A673 (cell line): ENCODE measurements at regions not wholly inside any gene's neighbourhood (a gene's known extent, or its start where the extent isn't known, plus 50 kb on each side); places are given as distances from the start of the nearest gene placed in this dataset.

Experiments
- CTCF ChIP-seq: fragments of 300-800, 200-600 bp; sonication (generic); conservative IDR thresholded peaks from 2 replicates; pipeline ENCODE4 v1.5.1; 2017; ENCODE audit warnings: low read depth, mild to moderate bottlenecking, antibody characterized with exemption, low read length, moderate library complexity, mixed read lengths
- EZH2 ChIP-seq: fragments of 200-600 bp; sonication (generic); IDR thresholded peaks from 2 replicates; pipeline ENCODE4 v1.6.1; 2017; ENCODE audit warnings: borderline replicate concordance, low read depth, mild to moderate bottlenecking, mixed read lengths, antibody characterized with exemption, low read length; ENCODE audit not compliant: poor library complexity, severe bottlenecking

GRCh38 chr16:49009204-49009603 lies 272.4 kb downstream of the CBLN1 start:
- TF ChIP-seq CTCF (no peak), EZH2 (no peak)
